ENCODE measurements at regions not wholly inside any gene's neighbourhood (a gene's known extent, or its start where the extent isn't known, plus 50 kb on each side); places are given as distances from the start of the nearest gene placed in this dataset.

DNA sequence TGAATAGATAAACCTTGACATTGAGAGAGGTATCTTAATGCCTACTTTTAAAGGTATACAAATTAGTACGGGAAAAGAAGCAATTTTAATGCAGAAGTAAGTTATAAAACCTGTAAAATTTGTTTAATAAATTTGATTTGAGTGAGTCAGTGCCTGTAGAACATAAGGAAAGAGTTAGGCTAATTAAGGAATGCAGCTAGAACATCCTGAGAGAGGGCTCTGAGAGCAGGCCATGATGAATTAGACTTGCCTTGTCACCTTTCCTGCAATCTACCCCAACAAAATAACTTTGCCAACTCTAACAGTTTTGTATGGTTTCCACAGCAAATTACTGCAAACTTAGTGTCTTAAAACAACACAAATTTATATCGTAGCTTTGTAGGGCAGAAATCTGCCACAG lies 700.8 kb downstream of the RFPL4B start:
- TF ChIP-seq CTCF (IDR thresholded peaks at IDR 0.05) (no peak), EP300 (IDR thresholded peaks at IDR 0.05) (no peak)
